Myocyte (in vitro differentiated cells): ENCODE measurements at regions not wholly inside any gene's neighbourhood (a gene's known extent, or its start where the extent isn't known, plus 50 kb on each side); places are given as distances from the start of the nearest gene placed in this dataset.
"Not testable (repeated sequence)": the region's sequence is repeated elsewhere in the genome, so short reads cannot be mapped to it uniquely, and the experiment has no call there.

ENCODE experiments used
- DNase-seq: peaks from one replicate; pipeline ENCODE4 v3.0.0-alpha.2; 2012; ENCODE audit warnings: low read depth

DNA sequence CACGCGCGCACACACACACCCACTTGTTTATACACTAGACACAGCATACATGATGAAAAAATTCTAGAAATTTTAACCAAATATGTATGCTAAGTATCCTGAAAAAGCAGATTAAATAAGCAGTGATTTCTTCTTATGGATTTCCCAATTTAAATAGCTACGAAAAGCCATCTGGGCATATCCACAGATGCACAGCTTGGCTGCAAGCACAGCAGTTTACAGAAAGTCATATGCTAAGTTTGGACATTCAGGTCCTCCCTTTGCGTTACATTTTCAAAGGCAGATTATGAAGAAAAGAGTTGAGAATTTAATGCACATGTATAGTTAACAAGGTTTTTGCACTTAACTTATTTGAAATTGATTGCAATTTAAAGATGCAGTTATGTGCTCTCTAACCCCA, 542.2 kb upstream of the EPHA5 start:
- no peak for DNase-seq

DNA sequence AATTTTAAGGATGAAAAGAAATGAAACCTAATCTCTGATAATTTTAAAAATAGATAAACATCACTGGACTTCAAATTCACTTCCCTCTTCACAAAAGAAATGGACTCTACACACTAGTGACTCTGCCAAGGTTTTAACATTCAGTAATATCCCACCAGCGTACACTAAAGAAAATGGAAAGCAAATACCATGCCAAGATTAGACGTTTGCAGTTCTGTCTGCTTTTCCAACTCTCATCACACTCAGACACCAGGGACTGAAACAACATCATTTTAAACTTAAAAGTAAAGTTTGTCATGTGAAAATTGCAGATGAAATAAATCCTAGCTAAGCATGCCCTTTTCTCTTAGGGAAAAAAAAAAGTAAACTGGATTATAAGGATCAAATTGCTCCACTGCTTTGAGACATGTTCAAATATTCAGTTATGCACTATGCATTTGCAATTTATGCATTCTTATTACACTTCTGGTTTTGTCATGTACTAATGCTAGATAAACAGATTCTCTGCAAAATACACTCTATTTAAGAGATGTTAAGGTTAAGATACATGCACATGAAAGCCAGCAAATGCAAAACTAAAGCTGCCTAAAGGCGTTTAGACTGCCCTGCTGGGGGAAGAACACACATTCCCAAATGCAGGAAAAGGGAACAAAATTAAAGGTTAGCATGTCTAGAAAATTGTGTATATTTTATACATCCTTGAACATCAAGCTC, 534.4 kb upstream of the EPHA5 start:
- DNase-seq = no peak

DNA sequence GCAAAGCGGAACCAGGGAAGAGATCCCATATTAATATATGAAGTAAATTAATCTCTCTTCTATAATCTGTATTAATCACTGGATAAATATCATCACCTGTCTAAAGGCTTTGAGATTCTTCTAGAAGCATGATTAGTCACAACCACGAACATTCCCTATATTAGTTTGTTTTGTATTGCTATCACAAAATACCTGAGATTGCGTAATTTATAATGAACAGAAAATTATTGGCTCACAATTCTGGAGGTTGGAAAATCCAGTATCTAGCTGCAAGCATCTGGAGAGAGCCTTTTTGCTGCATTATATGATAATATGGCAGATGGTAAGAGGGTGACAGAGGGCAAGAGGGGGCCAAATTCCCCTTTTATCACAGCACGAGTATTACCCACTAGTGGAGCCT, 532.6 kb upstream of the EPHA5 start:
- no peak for DNase-seq

DNA sequence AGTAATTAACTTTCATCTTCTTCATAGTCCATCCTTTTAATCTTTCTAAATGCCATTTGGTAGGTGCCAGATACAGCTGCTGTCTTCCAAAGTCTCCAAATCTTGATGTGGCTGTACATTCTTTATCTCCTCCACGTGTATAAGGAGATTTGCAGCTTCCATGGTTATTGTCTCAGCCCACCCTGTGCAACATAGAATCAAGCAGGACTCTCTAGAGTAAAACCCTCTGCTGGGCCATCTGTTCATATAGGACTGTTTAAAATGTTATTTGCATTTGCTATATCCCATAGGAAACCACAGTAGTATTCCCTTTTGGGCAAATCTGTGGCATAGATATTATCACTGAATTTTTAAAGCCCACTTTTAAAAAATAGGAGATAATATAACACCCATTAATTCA, 527.2 kb upstream of the EPHA5 start:
- no peak for DNase-seq

DNA sequence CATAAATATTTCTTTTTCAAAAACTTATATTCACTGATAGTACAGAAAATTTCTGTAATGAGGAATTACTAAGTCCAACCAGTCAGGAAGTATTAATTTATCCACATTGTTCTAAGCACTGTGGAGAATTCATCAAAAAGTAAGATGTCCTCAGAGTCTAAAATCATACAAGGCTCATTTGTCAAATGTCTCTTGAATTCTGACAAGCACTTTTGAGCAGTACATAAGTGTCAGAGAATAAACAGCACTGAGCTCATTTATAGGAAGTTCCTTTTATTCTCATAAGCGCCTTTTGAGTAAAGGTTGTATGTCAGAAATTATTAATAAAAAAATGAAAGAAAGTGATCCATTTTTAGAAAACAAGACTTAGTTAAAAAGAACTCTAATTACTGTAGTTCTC, 523.2 kb upstream of the EPHA5 start:
- DNase-seq = no peak

DNA sequence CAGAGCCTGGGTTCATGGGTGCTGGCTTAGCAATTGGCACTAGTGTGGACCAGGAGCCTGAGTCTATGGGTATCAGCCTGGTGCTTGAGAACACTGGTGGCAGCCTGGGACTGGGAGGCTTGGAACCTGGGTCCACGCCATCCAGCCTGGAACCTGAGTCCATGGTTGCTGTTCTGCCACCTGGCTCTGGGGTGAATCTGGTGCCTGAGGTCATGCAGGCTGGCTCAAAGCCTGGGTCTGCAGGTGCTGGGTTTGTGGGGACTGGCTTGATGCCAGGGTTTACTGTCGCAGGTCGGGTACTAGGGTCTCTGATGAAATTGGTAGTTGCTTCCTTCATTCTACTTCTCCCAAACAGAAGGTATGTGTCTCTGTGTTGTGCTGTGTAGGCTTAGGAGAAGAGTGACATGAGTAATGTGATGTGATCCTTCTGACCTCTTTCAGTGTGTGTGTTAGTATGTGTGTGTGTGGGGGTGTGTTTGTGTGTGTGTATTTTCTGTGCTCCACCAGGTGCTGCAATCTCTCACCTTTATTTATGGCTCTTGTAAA, 517.0 kb upstream of the EPHA5 start:
- peak; percentile 5 for DNase-seq

DNA sequence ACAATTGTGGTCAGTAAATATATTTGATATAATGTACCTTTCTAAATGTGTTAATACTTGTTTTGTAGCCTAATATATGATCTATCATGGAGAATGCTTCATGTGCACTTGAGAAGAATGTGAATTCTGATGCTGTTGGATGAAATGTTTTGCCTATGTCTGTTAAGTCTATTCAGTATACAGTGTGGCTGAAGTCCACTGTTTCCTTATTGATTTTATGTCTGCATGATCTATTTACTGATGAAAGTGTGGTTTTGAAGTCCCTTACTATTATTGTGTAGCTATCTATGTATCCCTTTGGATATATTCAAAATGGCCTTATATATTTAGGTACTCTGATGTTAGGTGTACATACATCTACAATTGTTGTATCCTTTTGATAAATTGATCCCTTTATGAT, 515.8 kb upstream of the EPHA5 start:
- no peak for DNase-seq

DNA sequence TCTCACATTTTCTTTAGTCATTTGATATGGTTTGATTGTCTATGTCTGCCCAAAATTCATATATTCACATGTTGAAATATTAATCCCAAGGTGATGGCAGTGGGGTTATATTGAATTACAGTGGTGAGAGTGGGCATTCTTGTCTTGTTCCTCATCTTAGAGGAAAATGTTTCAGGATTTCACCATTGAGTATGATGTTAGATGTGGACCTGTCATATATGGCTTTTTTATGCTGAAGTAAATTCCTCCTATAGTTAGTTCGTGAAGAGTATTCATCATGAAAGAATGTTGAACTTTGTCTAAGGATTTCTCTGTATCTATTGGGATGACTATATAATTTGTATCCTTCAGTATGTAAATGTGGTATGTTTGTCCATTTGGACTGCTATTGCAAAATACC, 512.3 kb upstream of the EPHA5 start:
- no peak for DNase-seq

DNA sequence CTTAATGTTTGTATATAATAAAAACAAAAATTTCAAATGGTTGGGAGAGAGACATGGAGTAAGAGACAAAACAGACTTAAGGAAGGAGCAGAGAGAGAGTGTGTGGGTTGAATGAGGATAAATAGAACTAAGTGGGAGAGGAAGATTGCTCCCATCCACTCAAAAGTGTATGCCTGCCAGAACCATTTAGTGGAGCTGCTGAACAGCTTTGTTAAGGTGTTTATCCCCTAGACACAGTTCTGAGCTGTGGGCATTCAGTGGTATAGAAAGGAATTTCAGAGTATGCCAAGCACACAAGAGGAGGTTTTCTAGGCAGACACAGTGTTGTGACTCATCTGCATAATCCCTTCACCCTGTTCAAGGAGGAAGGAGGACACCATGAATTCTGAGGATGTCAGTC, 508.6 kb upstream of the EPHA5 start:
- peak; percentile 71 for DNase-seq

DNA sequence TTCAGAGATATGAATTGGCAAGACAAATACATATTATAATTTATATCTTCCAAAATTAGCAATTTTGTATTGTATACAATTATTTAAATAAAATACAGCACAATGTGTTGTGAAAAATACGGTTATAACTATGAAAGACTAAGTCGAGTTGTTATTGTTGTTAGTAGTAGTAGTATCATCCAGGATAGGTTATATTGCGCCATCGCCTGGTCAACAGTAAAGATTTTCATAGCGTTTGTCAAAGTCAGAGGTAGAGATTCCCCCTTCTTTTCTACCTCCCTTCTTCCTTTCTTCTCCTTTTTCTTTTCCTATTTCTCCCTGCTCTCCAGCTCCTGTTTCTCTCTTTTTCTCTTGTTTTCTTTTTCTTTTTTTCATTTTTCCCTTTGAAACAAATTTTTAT, 499.1 kb upstream of the EPHA5 start:
- DNase-seq = peak; percentile 8

DNA sequence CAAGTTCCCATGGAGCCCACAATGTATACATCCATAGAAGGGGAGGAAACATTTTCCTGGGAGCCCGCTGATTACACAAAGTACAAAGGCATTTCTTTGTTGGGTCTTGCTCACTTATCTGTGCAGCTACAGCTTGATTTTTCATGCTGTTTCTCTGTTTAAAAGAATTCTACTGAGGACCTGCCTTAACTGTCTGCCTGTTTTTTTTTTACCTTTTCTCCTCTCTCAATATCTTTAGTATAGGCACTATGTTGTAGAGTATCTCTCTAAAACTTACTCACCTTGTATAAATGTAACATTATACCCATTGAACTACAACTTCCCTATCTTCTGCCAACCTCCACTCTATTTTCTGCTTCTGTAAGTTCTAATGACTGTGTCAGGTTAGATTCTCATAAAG, 494.6 kb upstream of the EPHA5 start:
- DNase-seq = no peak

DNA sequence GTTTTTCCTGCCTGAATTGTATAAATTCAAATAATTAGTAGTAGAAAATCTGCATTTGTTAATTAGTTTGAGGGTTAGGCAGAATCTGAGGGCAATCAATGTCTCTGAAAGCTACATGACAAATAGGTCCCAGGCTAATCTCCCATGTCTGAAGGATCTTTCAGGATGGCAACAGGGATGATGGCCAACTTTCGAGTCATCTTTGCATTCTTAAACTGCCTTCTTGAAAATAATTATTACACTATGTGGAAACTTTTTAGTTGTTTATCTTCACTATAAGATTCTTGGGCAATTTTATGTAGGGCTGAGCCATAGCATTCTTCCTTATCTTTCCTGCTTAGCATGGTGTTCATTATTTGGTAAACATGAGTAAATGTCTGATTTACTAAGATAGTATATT, 490.3 kb upstream of the EPHA5 start:
- no peak for DNase-seq

DNA sequence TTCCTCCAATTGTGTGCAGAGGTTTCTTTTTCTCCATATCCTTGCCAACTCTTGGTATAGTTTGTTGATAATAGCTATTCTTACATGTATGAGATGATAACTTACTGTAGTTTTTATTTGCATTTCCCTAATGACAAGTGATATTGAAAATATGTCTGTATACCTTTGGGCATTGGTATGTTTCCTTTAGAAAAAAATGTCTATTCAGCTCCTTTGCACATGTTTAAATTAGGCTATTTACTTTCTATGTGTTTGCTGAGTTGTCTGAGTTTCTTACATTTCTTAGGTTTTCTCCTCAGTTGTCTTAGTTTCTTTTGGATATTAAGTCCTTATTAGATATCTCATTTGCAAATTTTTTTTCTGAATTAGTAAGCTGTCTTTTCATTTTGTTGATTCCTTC, 487.3 kb upstream of the EPHA5 start:
- DNase-seq = no peak

DNA sequence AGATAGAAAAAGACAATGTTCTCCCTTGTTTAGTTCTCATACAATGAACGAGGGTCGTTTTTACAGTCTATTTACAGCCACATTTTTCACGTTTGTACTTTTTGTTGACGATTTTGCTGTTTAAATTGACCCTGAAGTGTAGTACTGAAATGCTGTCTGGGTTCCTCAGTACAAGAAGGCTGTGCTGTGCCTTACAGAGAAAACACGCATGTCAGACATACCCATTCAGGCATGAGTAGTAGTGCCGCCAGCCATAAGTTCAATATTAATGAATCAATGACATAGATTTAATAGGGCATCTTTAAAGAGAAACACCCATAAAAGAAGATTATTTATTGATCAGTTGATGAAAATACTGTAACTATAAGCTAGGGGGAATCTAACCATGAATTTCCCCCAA, 459.8 kb upstream of the EPHA5 start:
- no peak for DNase-seq

DNA sequence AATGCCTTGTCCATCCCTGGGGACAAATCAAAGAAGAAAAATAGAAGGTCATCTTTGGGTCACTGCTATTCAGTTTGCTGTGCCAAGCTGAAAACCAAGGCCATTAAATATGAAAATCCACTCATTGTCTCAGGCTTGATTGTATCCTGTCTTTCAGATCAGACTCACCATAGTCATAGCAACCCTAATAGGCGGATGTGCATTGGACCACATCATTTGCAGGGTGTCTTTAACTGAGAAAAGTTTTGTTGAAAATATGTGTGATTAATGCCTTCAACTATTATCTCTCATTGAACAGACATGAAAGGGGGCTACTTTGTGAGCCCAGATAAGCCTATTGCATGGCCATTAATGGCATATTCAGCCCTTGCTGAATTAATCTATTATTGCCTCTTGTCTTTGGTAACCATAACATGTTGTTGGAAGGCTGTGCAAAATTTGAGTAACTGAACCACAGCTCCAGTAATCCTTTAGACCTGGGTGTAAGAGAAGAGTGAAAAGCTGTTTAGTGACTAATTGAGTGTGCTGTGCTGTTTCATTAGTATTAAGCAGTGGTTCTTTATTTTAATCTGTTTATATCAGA, 453.6 kb upstream of the EPHA5 start:
- DNase-seq = no peak

DNA sequence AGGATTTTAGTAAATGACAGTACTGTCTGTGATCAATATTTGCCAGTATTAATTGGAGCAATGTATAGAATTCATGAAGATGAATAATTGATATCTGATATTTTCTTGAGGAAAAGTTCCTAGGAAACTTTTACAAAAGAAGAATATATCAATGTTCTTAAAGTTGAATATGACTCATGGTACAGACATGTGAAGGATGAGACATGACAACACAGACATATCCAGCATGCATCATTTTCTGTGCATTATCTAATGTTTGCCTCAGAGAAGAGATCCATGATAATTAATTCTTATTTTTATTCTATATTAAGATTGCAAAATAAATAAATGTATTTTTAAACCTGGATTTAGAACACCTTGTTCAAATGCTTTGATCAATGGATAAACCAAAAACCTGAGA, 452.9 kb upstream of the EPHA5 start:
- no peak for DNase-seq

DNA sequence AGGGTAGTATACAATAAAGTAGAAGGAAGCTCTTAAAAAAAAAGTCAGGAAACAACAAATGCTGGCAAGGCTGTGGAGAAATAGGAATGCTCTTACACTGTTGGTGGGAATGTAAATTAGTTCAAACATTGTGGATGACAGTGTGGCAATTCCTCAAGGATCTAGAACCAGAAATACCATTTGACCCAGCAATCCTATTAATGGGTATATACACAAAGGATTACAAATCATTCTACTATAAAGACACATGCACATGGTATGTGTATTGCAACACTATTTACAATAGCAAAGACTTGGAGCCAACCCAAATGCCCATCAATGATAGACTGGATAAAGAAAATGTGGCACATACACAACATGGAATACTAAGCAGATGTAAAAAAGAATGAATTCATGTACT, 444.9 kb upstream of the EPHA5 start:
- DNase-seq = not testable (repeated sequence)

DNA sequence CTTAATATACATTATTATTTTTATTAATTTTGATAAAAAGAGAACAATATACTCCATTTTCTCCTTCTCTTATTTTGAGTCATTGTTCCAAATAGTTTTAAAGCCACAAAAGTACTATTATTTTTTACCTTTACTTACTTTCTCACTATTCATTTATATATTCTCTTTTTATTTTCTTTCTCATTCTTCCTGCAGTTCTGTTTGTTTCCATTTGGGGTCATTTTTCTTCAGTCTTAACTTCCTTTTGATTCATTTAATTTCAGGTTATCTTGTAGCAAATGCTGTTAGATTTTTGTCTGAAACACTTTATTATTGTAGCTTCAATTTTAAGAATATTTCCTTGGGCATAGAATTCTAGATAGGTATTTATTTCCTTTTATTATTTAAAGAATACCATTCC, 438.6 kb upstream of the EPHA5 start:
- peak; percentile 6 for DNase-seq

DNA sequence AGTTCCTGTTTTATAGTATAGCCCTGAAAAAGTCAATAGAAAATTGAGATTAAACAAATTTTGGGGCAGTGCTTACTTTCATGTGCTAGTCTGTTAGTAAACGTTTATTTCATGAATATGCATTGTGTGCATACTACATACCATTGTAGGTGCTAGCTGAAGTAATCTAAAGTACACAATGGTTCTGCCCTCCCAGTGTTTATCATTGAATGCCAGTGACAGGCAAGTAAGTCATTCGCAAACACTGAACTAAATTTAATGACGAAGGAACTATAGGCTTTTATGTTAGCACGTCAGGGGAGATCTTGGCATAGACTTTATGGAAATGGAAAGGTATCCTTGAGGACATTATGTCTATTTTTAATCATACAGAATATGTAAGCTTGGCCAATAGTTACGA, 426.9 kb upstream of the EPHA5 start:
- DNase-seq = no peak

DNA sequence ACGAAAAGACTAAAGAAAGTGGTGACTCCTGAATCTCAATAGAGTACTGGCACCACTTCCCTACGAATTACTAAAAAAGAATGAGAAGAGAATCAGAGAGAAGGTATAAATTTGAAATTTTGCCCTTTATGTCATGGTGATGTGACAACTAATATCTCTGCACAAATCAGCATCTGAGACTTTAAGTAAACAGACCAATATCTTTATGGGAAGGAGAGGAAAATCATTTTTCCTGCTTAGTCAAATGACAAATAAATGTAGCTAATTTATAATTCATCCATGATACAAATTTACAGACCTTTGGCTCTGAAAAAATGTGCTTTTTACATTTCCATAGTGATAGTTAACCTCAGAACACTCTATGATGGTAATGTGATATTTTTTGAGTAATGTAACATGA, 424.8 kb upstream of the EPHA5 start:
- DNase-seq = no peak

DNA sequence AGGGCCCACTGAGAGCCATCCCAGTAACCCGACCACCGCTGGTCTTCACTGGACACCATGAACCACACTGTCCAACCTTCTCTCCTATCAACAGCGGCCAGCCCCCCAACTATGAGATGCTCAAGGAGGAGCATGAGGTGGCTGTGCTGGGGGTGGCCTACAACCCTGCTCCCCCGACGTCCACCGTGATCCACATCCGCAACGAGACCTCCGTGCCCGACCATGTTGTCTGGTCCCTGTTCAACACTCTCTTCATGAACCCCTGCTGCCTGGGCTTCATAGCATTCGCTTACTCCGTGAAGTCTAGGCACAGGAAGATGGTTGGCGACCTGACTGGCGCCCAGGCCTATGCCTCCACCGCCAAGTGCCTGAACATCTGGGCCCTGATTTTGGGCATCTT, 423.8 kb upstream of the EPHA5 start:
- DNase-seq = no peak

DNA sequence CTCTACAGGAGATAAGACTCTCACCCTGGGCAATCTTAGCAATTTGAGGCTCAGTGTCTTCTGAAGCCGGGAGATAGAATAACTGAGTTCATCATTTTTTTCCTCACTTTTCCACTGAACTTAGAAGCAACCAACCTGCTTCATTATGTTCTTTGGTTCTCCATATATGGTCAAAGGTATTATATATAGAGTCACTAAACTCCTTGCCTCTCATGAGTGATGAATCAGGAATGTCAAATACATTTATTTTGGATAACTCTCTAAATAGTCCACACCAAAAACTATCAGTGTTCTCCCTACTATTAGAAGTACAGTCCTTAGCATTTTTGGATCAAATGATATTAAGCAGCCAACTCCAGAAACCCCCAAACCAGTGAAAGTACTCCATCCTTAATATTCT, 421.5 kb upstream of the EPHA5 start:
- DNase-seq = no peak

DNA sequence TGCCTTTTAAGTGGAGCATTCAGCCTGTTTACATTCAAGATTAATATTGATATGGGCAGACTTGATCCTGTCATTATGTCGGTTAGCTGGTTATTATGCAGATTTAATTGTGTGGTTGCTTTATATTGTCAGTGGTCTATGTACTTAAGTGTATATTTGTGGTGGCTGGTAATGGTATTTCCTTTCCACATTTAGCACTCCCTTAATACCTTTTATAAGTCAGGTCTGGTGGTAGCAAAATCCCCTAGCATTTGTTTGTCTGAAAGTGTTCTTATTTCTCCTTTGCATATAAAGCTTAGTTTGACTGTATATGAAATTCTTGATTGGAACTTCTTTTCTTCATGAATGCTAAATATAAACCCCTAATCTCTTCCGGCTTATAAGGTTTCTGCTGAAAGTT, 403.7 kb upstream of the EPHA5 start:
- DNase-seq = no peak
